Neural progenitor cell (in vitro differentiated cells): ENCODE measurements at regions not wholly inside any gene's neighbourhood (a gene's known extent, or its start where the extent isn't known, plus 50 kb on each side); places are given as distances from the start of the nearest gene placed in this dataset.

ENCODE experiments used
- CTCF ChIP-seq: fragments of 200-600 bp; sonication (generic); IDR thresholded peaks from 2 replicates; pipeline ENCODE4 v1.5.1; 2017; ENCODE audit warnings: antibody characterized with exemption, mild to moderate bottlenecking
- EZH2 ChIP-seq: fragments of 200-600 bp; sonication (generic); IDR thresholded peaks from 2 replicates; pipeline ENCODE4 v1.6.1; 2017; ENCODE audit warnings: antibody characterized with exemption, mild to moderate bottlenecking, moderate library complexity
- EZH2phosphoT487 ChIP-seq: fragments of 200-600 bp; sonication (generic); IDR thresholded peaks from 2 replicates; pipeline ENCODE4 v1.6.1; 2017; ENCODE audit warnings: antibody characterized with exemption

- TF ChIP-seq CTCF = no peak
- TF ChIP-seq EZH2phosphoT487 = no peak
- no peak for TF ChIP-seq EZH2
These were observed 148.8 kb downstream of the ACTR3 start for GRCh38 chr2:114038710-114039109.
